ENCODE measurements at regions not wholly inside any gene's neighbourhood (a gene's known extent, or its start where the extent isn't known, plus 50 kb on each side); places are given as distances from the start of the nearest gene placed in this dataset.

GRCh38 chr4:66640233-66640990 is 904.9 kb downstream of the CENPC start:
- H3K36me3 ChIP-seq = no peaks in the 10 kb centered on the region
- no peak for TF ChIP-seq CTCF (IDR thresholded peaks at IDR 0.05; ENCODE audit: low read depth, low read length)
- H3K4me1 ChIP-seq (ENCODE audit: low read depth) = no peaks in the 10 kb centered on the region
- no peak overlapping the region for H3K4me3 ChIP-seq
- no peaks in the 10 kb centered on the region for H3K9me3 ChIP-seq (ENCODE audit: low read depth)
- no peak for DNase-seq (ENCODE audit: low read depth in 1 of 2, low spot score in 1 of 2)
- no peaks in the 10 kb centered on the region for H3K27me3 ChIP-seq
- H3K27ac ChIP-seq = no peak overlapping the region

GRCh38 chr4:66639361-66639760 is 905.9 kb downstream of the CENPC start:
- no peaks in the 10 kb centered on the region for H3K27me3 ChIP-seq
- no peaks in the 10 kb centered on the region for H3K9me3 ChIP-seq (ENCODE audit: low read depth)
- peak in 1 of 2 donors; percentile 38 for DNase-seq (ENCODE audit: low read depth in 1 of 2, low spot score in 1 of 2)
- H3K4me1 ChIP-seq (ENCODE audit: low read depth) = no peaks in the 10 kb centered on the region
- H3K36me3 ChIP-seq = no peaks in the 10 kb centered on the region
- TF ChIP-seq CTCF (IDR thresholded peaks at IDR 0.05; ENCODE audit: low read depth, low read length) = no peak
- no peak overlapping the region for H3K27ac ChIP-seq
- H3K4me3 ChIP-seq = no peak overlapping the region

DNA sequence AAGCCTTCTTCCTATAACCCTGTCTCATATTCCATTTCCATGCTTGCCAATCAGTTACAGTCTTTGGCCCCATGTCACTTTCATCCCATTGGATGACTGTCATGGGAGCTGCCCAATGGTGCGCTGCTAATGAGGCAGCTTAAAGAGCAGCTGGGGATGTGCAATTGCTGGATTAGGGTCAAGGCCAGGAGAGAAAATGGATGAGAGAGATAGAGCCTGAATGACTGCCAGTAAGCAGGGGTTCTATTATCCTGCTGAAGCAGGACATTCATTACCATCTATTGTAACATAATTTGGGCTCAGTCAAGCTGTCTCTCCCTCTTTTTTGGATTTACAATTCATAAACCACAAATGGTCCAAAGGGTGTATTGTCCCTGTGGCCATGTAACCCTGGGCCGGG is 909.0 kb downstream of the CENPC start:
- no peaks in the 10 kb centered on the region for H3K4me1 ChIP-seq (ENCODE audit: low read depth)
- no peaks in the 10 kb centered on the region for H3K36me3 ChIP-seq
- TF ChIP-seq CTCF (IDR thresholded peaks at IDR 0.05; ENCODE audit: low read depth, low read length) = no peak
- DNase-seq (ENCODE audit: low read depth in 1 of 2, low spot score in 1 of 2) = no peak
- no peaks in the 10 kb centered on the region for H3K27me3 ChIP-seq
- no peaks in the 10 kb centered on the region for H3K9me3 ChIP-seq (ENCODE audit: low read depth)
- no peak overlapping the region for H3K4me3 ChIP-seq
- no peak overlapping the region for H3K27ac ChIP-seq

DNA sequence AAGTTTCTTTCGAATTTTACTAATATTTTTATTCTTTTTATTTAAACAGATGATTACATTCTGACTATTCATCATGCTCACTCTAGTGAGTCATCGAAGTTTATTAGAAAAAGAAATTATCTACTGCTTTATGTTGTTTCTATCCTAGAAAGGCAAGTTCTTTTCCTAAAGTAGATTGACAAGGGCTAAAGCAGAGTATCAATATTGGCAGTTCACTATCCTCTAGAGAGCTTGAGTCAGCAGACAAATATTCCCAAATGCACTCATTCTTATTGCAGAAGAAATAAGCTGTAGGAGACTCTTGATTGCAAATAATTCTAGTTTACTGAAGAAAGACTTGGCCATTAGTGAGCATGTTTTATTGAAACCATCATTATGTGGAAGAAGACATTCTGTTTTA is 911.8 kb downstream of the CENPC start:
- TF ChIP-seq CTCF (IDR thresholded peaks at IDR 0.05; ENCODE audit: low read depth, low read length) = no peak
- H3K9me3 ChIP-seq (ENCODE audit: low read depth) = no peaks in the 10 kb centered on the region
- no peak overlapping the region for H3K4me3 ChIP-seq
- DNase-seq (ENCODE audit: low read depth in 1 of 2, low spot score in 1 of 2) = no peak
- H3K27ac ChIP-seq = no peak overlapping the region
- H3K27me3 ChIP-seq = no peaks in the 10 kb centered on the region
- no peaks in the 10 kb centered on the region for H3K4me1 ChIP-seq (ENCODE audit: low read depth)
- no peaks in the 10 kb centered on the region for H3K36me3 ChIP-seq

DNA sequence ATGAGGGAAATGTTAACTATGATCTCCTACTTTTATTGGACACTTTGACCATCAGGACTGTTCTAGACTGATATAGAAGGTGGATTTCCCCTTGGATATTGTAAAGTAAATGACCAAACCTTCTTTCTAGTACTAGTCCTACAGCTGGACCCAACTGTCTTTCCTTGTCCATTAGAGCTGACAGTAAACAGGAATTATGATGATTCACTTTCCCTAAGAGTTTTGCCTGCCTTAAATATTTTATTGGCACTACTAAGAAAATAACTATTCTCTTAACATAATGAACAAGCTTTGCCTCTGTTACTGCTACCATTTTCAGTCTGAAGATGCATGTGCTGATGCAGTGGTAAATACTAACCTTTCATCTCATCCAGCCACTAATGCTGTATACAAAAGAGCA is 915.4 kb downstream of the CENPC start:
- Histone ChIP-seq H3K27me3 (no peaks in the 10 kb centered on the region), H3K27ac (no peak overlapping the region), H3K4me3 (no peak overlapping the region), H3K4me1 (ENCODE audit: low read depth) (no peaks in the 10 kb centered on the region), H3K36me3 (no peaks in the 10 kb centered on the region), H3K9me3 (ENCODE audit: low read depth) (no peaks in the 10 kb centered on the region)
- no peak for DNase-seq (ENCODE audit: low read depth in 1 of 2, low spot score in 1 of 2)
- no peak for TF ChIP-seq CTCF (IDR thresholded peaks at IDR 0.05; ENCODE audit: low read depth, low read length)
